Endothelial cell of umbilical vein (primary cell): ENCODE measurements at regions not wholly inside any gene's neighbourhood (a gene's known extent, or its start where the extent isn't known, plus 50 kb on each side); places are given as distances from the start of the nearest gene placed in this dataset.

Experiments used
- BruUV-seq: library from RNA; stranded (reverse); fragments of 400-500 nt; replicated peaks from 2 replicates; lab custom pipeline; 2021; lab: Mats Ljungman, UMichigan
- CTCF ChIA-PET: fragments of 300-600, 350-600 bp; sonication (Branson Sonifier 250); formaldehyde crosslinking; loops from one replicate; lab custom pipeline; 2021; ENCODE audit warnings: antibody characterized with exemption, inconsistent platforms; lab: Charles Lee
- POLR2A ChIA-PET: fragments of 300-600, 350-600 bp; sonication (Branson Sonifier 250); formaldehyde crosslinking; loops from one replicate; lab custom pipeline; 2021; ENCODE audit warnings: antibody characterized with exemption, inconsistent platforms; lab: Charles Lee
- DNase-seq: peaks from one replicate; pipeline ENCODE4 v3.0.0-alpha.2; 2011; ENCODE audit warnings: low read depth, low spot score
- FAIRE-seq: peaks from 2 replicates; lab custom pipeline; 2011; peaks lifted over from hg19 to GRCh38; lab: Jason Lieb, UNC
- H2AFZ ChIP-seq: 2 replicates; pipeline ENCODE4 v1.6.0; 2012; ENCODE audit warnings: low read depth, low read length, control low read depth, inconsistent platforms
- H3K27ac ChIP-seq: 2 replicates; pipeline ENCODE4 v1.5.1; 2011; ENCODE audit warnings: low read depth, mild to moderate bottlenecking, control low read depth, low read length, moderate library complexity; ENCODE audit not compliant: insufficient read depth
- H3K27me3 ChIP-seq, 2 experiments: 2 replicates each; pipeline versions ENCODE4 v1.6.0 to v1.6.1; 2011; ENCODE audit warnings: low read length in 2 of 2, mixed read lengths in 1 of 2; ENCODE audit not compliant: control insufficient read depth in 2 of 2, insufficient read depth in 2 of 2
- H3K36me3 ChIP-seq, 2 experiments: 2 replicates in 1 of 2; 3 replicates in 1 of 2; pipeline ENCODE4 v1.5.1; 2011; ENCODE audit warnings: low read length in 2 of 2, mild to moderate bottlenecking in 1 of 2, moderate library complexity in 1 of 2; ENCODE audit not compliant: control insufficient read depth in 2 of 2, insufficient read depth in 2 of 2; ENCODE audit errors: extremely low read depth in 1 of 2
- H3K4me1 ChIP-seq: 3 replicates; pipeline ENCODE4 v1.5.1; 2011; ENCODE audit warnings: mild to moderate bottlenecking, low read length; ENCODE audit not compliant: control insufficient read depth, insufficient read depth; ENCODE audit errors: extremely low read depth
- H3K4me2 ChIP-seq: 2 replicates; pipeline ENCODE4 v1.6.1; 2011; ENCODE audit warnings: low read length, control low read depth, mixed read lengths; ENCODE audit not compliant: insufficient read depth
- H3K4me3 ChIP-seq, 3 experiments: fragments of 200-600 bp in 1 of 3; sonication (generic), shearing (Covaris generic) in 1 of 3; replicated peaks in 1 of 3; 2 replicates each; pipeline ENCODE4 v1.5.1; 2011 to 2016; ENCODE audit warnings: control low read depth in 3 of 3, low read length in 3 of 3, mild to moderate bottlenecking in 2 of 3, inconsistent platforms in 1 of 3, low read depth in 1 of 3, moderate library complexity in 1 of 3; ENCODE audit not compliant: insufficient read depth in 1 of 3
- H3K79me2 ChIP-seq: 2 replicates; pipeline ENCODE4 v1.6.0; 2012; ENCODE audit warnings: low read length, inconsistent platforms; ENCODE audit not compliant: control insufficient read depth, insufficient read depth
- H3K9ac ChIP-seq: replicated peaks from 2 replicates; pipeline ENCODE3; 2011; ENCODE audit warnings: low read length, control low read depth; ENCODE audit not compliant: insufficient read depth; ENCODE audit errors: extremely low read depth
- H3K9me1 ChIP-seq: replicated peaks from 3 replicates; pipeline ENCODE4 v1.6.0; 2011; ENCODE audit warnings: mild to moderate bottlenecking, low read length; ENCODE audit not compliant: control insufficient read depth, insufficient read depth; ENCODE audit errors: extremely low read depth
- H3K9me3 ChIP-seq: replicated peaks from 2 replicates; pipeline ENCODE4 v1.5.1; 2012; ENCODE audit warnings: low read length, inconsistent platforms; ENCODE audit not compliant: control insufficient read depth, insufficient read depth
- H4K20me1 ChIP-seq: replicated peaks from 2 replicates; pipeline ENCODE3; 2011; ENCODE audit warnings: mild to moderate bottlenecking, low read length; ENCODE audit not compliant: control insufficient read depth, insufficient read depth; ENCODE audit errors: extremely low read depth
- EZH2 ChIP-seq: IDR thresholded peaks from 2 replicates; pipeline ENCODE4 v1.6.1; 2012; ENCODE audit warnings: borderline replicate concordance, low read depth, mild to moderate bottlenecking, moderate library complexity, low read length, inconsistent platforms; ENCODE audit not compliant: severe bottlenecking
- FOS ChIP-seq: IDR thresholded peaks from 2 replicates; pipeline ENCODE4 v1.6.1; 2011; ENCODE audit warnings: mild to moderate bottlenecking, low read length, moderate library complexity, borderline replicate concordance; ENCODE audit not compliant: insufficient read depth
- GATA2 ChIP-seq: IDR thresholded peaks from 2 replicates; pipeline ENCODE4 v1.7.0; 2011; ENCODE audit warnings: low read depth, mild to moderate bottlenecking, moderate library complexity, mixed read lengths, low read length; ENCODE audit not compliant: insufficient read length, insufficient read depth
- JUN ChIP-seq: IDR thresholded peaks from 2 replicates; pipeline ENCODE4 v1.6.1; 2011; ENCODE audit warnings: borderline replicate concordance, low read depth; ENCODE audit not compliant: insufficient read length, insufficient read depth
- MYC ChIP-seq: IDR thresholded peaks from one replicate; pipeline ENCODE4 v1.6.1; 2011; ENCODE audit warnings: mild to moderate bottlenecking, low read depth, low read length
- POLR2A ChIP-seq: IDR thresholded peaks from 2 replicates; pipeline ENCODE4 v1.6.1; 2012; ENCODE audit warnings: low read depth, mild to moderate bottlenecking, control low read depth, low read length
- POLR2AphosphoS5 ChIP-seq: IDR thresholded peaks from 2 replicates; pipeline ENCODE4 v1.6.1; 2012; ENCODE audit warnings: low read depth, mild to moderate bottlenecking, control low read depth, low read length, moderate library complexity; ENCODE audit not compliant: insufficient read depth
- dilution Hi-C: fragments of 300-500 bp; cut with MboI; formaldehyde crosslinking; loops from one replicate; pipeline ENCODE4 v1.15.0; 2019; ENCODE audit warnings: low sequenced_read_pairs; ENCODE audit not compliant: extremely low pct_ligation_motif_present
- intact Hi-C: fragments of 100-400 bp; cut with micrococcal nuclease; formaldehyde crosslinking; loops from one replicate; pipeline ENCODE4 v1.10.0; 2022
- TF ChIP-seq, protein P1 (sequence below), 2 donors: IDR thresholded peaks; 1 replicate in 1 of 2; 2 replicates in 1 of 2; pipeline ENCODE4 v1.5.1; 2011; ENCODE audit warnings: low read length in 2 of 2, mild to moderate bottlenecking in 2 of 2, moderate library complexity in 2 of 2, control low read depth in 1 of 2, inconsistent platforms in 1 of 2, low read depth in 1 of 2; ENCODE audit not compliant: insufficient read depth in 1 of 2; ENCODE audit errors: extremely low read depth in 1 of 2
- TF ChIP-seq, protein P2 (sequence below): IDR thresholded peaks from 2 replicates; pipeline ENCODE4 v1.6.1; 2011; ENCODE audit not compliant: insufficient read depth, insufficient read length

DNA sequence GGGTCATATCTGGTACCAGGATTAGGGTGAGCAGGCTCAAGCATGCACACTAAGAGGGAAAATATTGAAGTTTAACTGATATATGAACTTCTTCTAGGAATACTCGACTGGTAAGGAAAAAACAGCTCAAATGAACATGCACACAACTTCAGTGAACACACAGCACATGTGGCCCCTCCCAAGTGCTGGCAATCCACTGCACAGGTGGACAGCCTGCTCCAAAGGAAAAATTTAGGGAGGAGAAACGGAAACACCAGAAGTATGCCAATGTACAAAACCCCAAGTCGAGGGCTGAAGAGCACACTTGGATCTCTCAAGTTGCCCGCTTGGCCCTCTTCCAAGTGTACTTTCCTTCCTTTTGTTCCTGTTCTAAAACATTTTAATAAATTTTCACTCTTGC is 205.0 kb upstream of the FAM47C start:
- no peak overlapping the region for H3K27ac ChIP-seq
- no peak overlapping the region for H3K4me2 ChIP-seq
- intact Hi-C loops = no loop called here
- no peaks in the 10 kb centered on the region for H3K36me3 ChIP-seq
- H3K79me2 ChIP-seq = no peaks in the 10 kb centered on the region
- no peak overlapping the region for H3K9ac ChIP-seq
- H3K9me1 ChIP-seq = no peaks in the 10 kb centered on the region
- no peak overlapping the region for H3K4me3 ChIP-seq
- H2AFZ ChIP-seq = no peak overlapping the region
- ChIA-PET CTCF (no interaction called here), POLR2A (no interaction called here)
- FAIRE-seq (no peak), DNase-seq (no peak)
- dilution Hi-C loops = no loop called here
- no peaks in the 10 kb centered on the region for H3K9me3 ChIP-seq
- TF ChIP-seq GATA2 (no peak), JUN (no peak), MYC (no peak), POLR2AphosphoS5 (no peak), POLR2A (no peak), FOS (no peak), EZH2 (no peak)
- TF ChIP-seq, protein P1, sequence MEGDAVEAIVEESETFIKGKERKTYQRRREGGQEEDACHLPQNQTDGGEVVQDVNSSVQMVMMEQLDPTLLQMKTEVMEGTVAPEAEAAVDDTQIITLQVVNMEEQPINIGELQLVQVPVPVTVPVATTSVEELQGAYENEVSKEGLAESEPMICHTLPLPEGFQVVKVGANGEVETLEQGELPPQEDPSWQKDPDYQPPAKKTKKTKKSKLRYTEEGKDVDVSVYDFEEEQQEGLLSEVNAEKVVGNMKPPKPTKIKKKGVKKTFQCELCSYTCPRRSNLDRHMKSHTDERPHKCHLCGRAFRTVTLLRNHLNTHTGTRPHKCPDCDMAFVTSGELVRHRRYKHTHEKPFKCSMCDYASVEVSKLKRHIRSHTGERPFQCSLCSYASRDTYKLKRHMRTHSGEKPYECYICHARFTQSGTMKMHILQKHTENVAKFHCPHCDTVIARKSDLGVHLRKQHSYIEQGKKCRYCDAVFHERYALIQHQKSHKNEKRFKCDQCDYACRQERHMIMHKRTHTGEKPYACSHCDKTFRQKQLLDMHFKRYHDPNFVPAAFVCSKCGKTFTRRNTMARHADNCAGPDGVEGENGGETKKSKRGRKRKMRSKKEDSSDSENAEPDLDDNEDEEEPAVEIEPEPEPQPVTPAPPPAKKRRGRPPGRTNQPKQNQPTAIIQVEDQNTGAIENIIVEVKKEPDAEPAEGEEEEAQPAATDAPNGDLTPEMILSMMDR (IDR thresholded peaks at IDR 0.05; ENCODE audit: extremely low read depth in 1 of 2, insufficient read depth in 1 of 2, low read depth in 1 of 2, low read length in 2 of 2) = no peak
- TF ChIP-seq, protein P2, sequence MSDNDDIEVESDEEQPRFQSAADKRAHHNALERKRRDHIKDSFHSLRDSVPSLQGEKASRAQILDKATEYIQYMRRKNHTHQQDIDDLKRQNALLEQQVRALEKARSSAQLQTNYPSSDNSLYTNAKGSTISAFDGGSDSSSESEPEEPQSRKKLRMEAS = no peak
- BruUV-seq = no TSS peak
- no peaks in the 10 kb centered on the region for H3K4me1 ChIP-seq
- no peaks in the 10 kb centered on the region for H3K27me3 ChIP-seq
- H4K20me1 ChIP-seq = no peaks in the 10 kb centered on the region
